ACC112 (cell line): ENCODE measurements at regions not wholly inside any gene's neighbourhood (a gene's known extent, or its start where the extent isn't known, plus 50 kb on each side); places are given as distances from the start of the nearest gene placed in this dataset.
"Not testable (repeated sequence)": the region's sequence is repeated elsewhere in the genome, so short reads cannot be mapped to it uniquely, and the experiment has no call there.

Source experiments
- H2AFZ ChIP-seq: fragments of 200-600 bp; sonication (generic); one replicate; pipeline ENCODE4 v1.6.0; 2017; ENCODE audit warnings: antibody characterized with exemption, low read length; ENCODE audit not compliant: unreplicated experiment
- H3K27ac ChIP-seq: fragments of 200-600 bp; sonication (generic); 2 replicates; pipeline ENCODE4 v1.5.1; 2014; ENCODE audit warnings: low read depth, mild to moderate bottlenecking, antibody characterized with exemption, low read length, moderate library complexity
- H3K27me3 ChIP-seq: fragments of 200-600 bp; sonication (generic); 2 replicates; pipeline ENCODE4 v1.6.1; 2014; ENCODE audit warnings: mild to moderate bottlenecking, antibody characterized with exemption, low read length, moderate library complexity, mixed read lengths; ENCODE audit not compliant: insufficient read depth
- H3K36me3 ChIP-seq: fragments of 200-600 bp; sonication (generic); 2 replicates; pipeline ENCODE4 v1.6.1; 2016; ENCODE audit warnings: mild to moderate bottlenecking, antibody characterized with exemption, low read length, moderate library complexity, mixed read lengths; ENCODE audit not compliant: insufficient read depth
- H3K4me1 ChIP-seq: fragments of 200-600 bp; sonication (generic); one replicate; pipeline ENCODE4 v1.6.1; 2016; ENCODE audit warnings: low read length, mixed read lengths; ENCODE audit not compliant: insufficient read depth, unreplicated experiment, control insufficient read depth
- H3K4me3 ChIP-seq: fragments of 200-600 bp; sonication (generic); 2 replicates; pipeline ENCODE4 v1.5.1; 2014; ENCODE audit warnings: mild to moderate bottlenecking, low read depth, low read length
- H3K79me2 ChIP-seq: fragments of 200-600 bp; sonication (generic); one replicate; pipeline ENCODE4 v1.6.0; 2016; ENCODE audit warnings: low read length; ENCODE audit not compliant: control insufficient read depth, unreplicated experiment, insufficient read depth

DNA sequence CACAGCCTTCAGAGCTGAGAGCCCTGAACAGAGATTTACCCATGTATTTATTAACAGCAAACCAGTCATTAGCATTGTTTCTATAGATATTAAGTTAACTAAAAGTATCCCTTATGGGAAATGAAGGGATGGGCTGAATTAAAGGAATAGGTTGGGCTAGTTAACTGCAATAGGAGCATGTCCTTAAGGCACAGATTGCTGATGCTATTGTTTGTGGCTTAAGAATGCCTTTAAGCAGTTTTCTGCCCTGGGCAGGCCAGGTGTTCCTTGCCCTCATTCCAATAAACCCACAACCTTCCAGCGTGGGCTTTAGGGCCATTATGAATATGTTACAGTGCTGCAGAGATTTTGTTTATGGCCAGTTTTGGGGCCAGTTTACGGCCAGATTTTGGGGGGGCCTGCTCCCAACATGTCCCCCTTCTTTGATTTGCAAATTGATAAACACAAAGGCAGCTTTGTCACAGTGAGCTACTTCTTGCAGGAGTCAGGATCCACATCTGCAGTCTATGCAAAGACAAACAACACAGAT lies 61.2 kb upstream of the FMNL2 start:
- not testable (repeated sequence) for H3K27me3 ChIP-seq, H3K36me3 ChIP-seq, H3K27ac ChIP-seq, H3K79me2 ChIP-seq, H3K4me1 ChIP-seq, H3K4me3 ChIP-seq, H2AFZ ChIP-seq

GRCh38 chr2:152277896-152278295 lies 57.1 kb upstream of the FMNL2 start:
- H3K27ac ChIP-seq, H3K79me2 ChIP-seq, H3K36me3 ChIP-seq, H3K4me1 ChIP-seq, H3K4me3 ChIP-seq, H2AFZ ChIP-seq, H3K27me3 ChIP-seq: not testable (repeated sequence)

- no peaks in the 10 kb centered on the region for H3K79me2 ChIP-seq
- H3K36me3 ChIP-seq = no peaks in the 10 kb centered on the region
- no peak overlapping the region for H2AFZ ChIP-seq
- no peaks in the 10 kb centered on the region for H3K27me3 ChIP-seq
- no peak overlapping the region for H3K27ac ChIP-seq
- no peak overlapping the region for H3K4me3 ChIP-seq
- H3K4me1 ChIP-seq = no peaks in the 10 kb centered on the region
These were observed 56.4 kb upstream of the FMNL2 start for GRCh38 chr2:152278526-152278925.

DNA sequence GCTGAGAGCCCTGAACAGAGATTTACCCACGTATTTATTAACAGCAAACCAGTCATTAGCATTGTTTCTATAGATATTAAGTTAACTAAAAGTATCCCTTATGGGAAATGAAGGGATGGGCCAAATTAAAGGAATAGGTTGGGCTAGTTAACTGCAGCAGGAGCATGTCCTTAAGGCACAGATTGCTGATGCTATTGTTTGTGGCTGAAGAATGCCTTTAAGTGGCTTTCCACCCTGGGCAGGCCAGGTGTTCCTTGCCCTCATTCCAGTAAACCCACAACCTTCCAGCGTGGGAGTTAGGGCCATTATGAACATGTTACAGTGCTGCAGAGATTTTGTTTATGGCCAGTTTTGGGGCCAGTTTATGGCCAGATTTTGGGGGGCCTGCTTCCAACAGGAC lies 55.6 kb upstream of the FMNL2 start:
- H3K27ac ChIP-seq, H3K79me2 ChIP-seq, H2AFZ ChIP-seq, H3K27me3 ChIP-seq, H3K4me3 ChIP-seq, H3K4me1 ChIP-seq, H3K36me3 ChIP-seq: not testable (repeated sequence)

GRCh38 chr2:152280780-152281179 lies 54.2 kb upstream of the FMNL2 start:
- Histone ChIP-seq H3K36me3 (no peaks in the 10 kb centered on the region), H3K27ac (no peak overlapping the region), H3K4me1 (no peaks in the 10 kb centered on the region), H3K27me3 (no peaks in the 10 kb centered on the region), H3K4me3 (no peak overlapping the region), H2AFZ (no peak overlapping the region), H3K79me2 (no peaks in the 10 kb centered on the region)

- no peaks in the 10 kb centered on the region for H3K79me2 ChIP-seq
- H3K4me3 ChIP-seq = no peak overlapping the region
- H3K4me1 ChIP-seq = no peaks in the 10 kb centered on the region
- no peak overlapping the region for H3K27ac ChIP-seq
- no peaks in the 10 kb centered on the region for H3K36me3 ChIP-seq
- H3K27me3 ChIP-seq = no peaks in the 10 kb centered on the region
- no peak overlapping the region for H2AFZ ChIP-seq
These were observed 51.6 kb upstream of the FMNL2 start for GRCh38 chr2:152283392-152283791.

DNA sequence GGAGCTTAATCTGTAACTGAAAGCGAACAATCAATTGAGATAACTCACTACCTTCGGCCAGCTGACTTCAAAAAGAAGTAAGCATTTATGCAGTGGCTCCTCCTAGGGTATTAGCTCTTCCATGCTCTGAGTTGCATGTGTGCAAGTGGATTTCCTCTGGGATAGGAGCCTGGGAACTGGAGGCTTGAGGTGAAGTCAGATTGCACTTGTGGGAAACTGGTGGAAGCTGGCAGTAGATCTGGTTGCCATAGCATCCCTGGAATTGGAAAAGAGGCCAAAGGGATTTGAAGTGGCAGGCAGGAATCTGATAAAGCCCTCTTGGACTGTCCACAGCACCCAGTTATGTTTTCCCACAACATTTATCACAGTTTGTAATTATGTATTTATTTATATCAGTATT lies 50.6 kb upstream of the FMNL2 start:
- H3K27ac ChIP-seq = no peak overlapping the region
- H2AFZ ChIP-seq = no peak overlapping the region
- no peak overlapping the region for H3K4me3 ChIP-seq
- no peaks in the 10 kb centered on the region for H3K4me1 ChIP-seq
- no peaks in the 10 kb centered on the region for H3K36me3 ChIP-seq
- no peaks in the 10 kb centered on the region for H3K79me2 ChIP-seq
- no peaks in the 10 kb centered on the region for H3K27me3 ChIP-seq
